GM23338 (cell line): ENCODE measurements at regions not wholly inside any gene's neighbourhood (a gene's known extent, or its start where the extent isn't known, plus 50 kb on each side); places are given as distances from the start of the nearest gene placed in this dataset.

ENCODE experiments used
- ATAC-seq: fragments of 200-7000 bp; cut with Tn5 transposase; 3 replicates; pipeline ENCODE4 v1.9.1; 2020
- DNase-seq: peaks from one replicate; pipeline ENCODE4 v3.0.0-alpha.2; 2015; ENCODE audit warnings: low spot score
- H2AFZ ChIP-seq: fragments of 200-600 bp; sonication (generic); 2 replicates; pipeline ENCODE4 v1.8.0; 2016; ENCODE audit warnings: antibody characterized with exemption, mild to moderate bottlenecking, moderate library complexity
- H3F3A ChIP-seq: fragments of 200-600 bp; sonication (generic); replicated peaks from 2 replicates; pipeline ENCODE4 v1.8.0; 2017; ENCODE audit warnings: antibody characterized with exemption, mixed run types, low read depth
- H3K27ac ChIP-seq: fragments of 200-600 bp; sonication (generic); 2 replicates; pipeline ENCODE4 v1.6.1; 2016; ENCODE audit warnings: low read depth
- H3K27me3 ChIP-seq: fragments of 200-600 bp; sonication (generic); 2 replicates; pipeline ENCODE4 v1.8.0; 2016; ENCODE audit warnings: mild to moderate bottlenecking, mixed run types, moderate library complexity; ENCODE audit not compliant: insufficient read depth
- H3K36me3 ChIP-seq: fragments of 200-600 bp; sonication (generic); 2 replicates; pipeline ENCODE4 v1.8.0; 2016; ENCODE audit warnings: mild to moderate bottlenecking; ENCODE audit not compliant: insufficient read depth
- H3K4me1 ChIP-seq: fragments of 200-600 bp; sonication (generic); 2 replicates; pipeline ENCODE4 v1.8.0; 2016; ENCODE audit warnings: mild to moderate bottlenecking, moderate library complexity; ENCODE audit not compliant: insufficient read depth
- H3K4me2 ChIP-seq: fragments of 200-600 bp; sonication (generic); 2 replicates; pipeline ENCODE4 v1.7.1; 2017; ENCODE audit warnings: mixed run types
- H3K4me3 ChIP-seq: fragments of 200-600 bp; sonication (generic); 2 replicates; pipeline ENCODE4 v1.6.1; 2016; ENCODE audit warnings: mixed run types
- H3K79me2 ChIP-seq: fragments of 200-600 bp; sonication (generic); replicated peaks from 2 replicates; pipeline ENCODE4 v1.8.0; 2017; ENCODE audit warnings: mild to moderate bottlenecking; ENCODE audit not compliant: insufficient read depth
- H3K9me2 ChIP-seq: fragments of 200-600 bp; sonication (generic); 2 replicates; pipeline ENCODE4 v1.8.0; 2017; ENCODE audit not compliant: insufficient read depth
- H4K20me1 ChIP-seq: fragments of 200-600 bp; sonication (generic); replicated peaks from 2 replicates; pipeline ENCODE4 v1.8.0; 2017; ENCODE audit warnings: mild to moderate bottlenecking; ENCODE audit not compliant: insufficient read depth
- H3K27ac Mint-ChIP-seq: 2 replicates; pipeline ENCODE4 v1.8.0; 2020; ENCODE audit warnings: inconsistent platforms, mild to moderate bottlenecking, moderate library complexity, mixed read lengths
- H3K27me3 Mint-ChIP-seq: 3 replicates; pipeline ENCODE4 v1.8.0; 2022; ENCODE audit warnings: low read depth, mild to moderate bottlenecking, moderate library complexity, mixed read lengths, inconsistent platforms; ENCODE audit not compliant: insufficient read depth, poor library complexity
- H3K36me3 Mint-ChIP-seq: 3 replicates; pipeline ENCODE4 v1.8.0; 2021; ENCODE audit warnings: low read depth, mild to moderate bottlenecking, inconsistent platforms, moderate library complexity, mixed read lengths
- H3K4me1 Mint-ChIP-seq: 3 replicates; pipeline ENCODE4 v1.8.0; 2020; ENCODE audit warnings: mild to moderate bottlenecking, inconsistent platforms, mixed read lengths
- H3K4me3 Mint-ChIP-seq: 3 replicates; pipeline ENCODE4 v1.8.0; 2021; ENCODE audit warnings: moderate library complexity, mild to moderate bottlenecking, inconsistent platforms, mixed read lengths
- H3K9me3 Mint-ChIP-seq: 3 replicates; pipeline ENCODE4 v1.8.0; 2020; ENCODE audit warnings: moderate library complexity, mild to moderate bottlenecking, inconsistent platforms, mixed read lengths
- CREB1 ChIP-seq: fragments of 250-450 bp; sonication (Bioruptor Pico); IDR thresholded peaks from 2 replicates; pipeline ENCODE4 v1.5.0; 2020; ENCODE audit warnings: low read depth, mild to moderate bottlenecking, moderate library complexity
- CTCF ChIP-seq, 2 experiments: fragments of 200-600 bp in 1 of 2; sonication (generic) in 1 of 2; conservative IDR thresholded peaks; 2 replicates each; pipeline versions ENCODE4 v1.5.1 to v1.6.1; 2016 to 2017; ENCODE audit warnings: antibody characterized with exemption in 2 of 2, low read depth in 2 of 2, mild to moderate bottlenecking in 2 of 2, moderate library complexity in 1 of 2
- ETS1 ChIP-seq: IDR thresholded peaks from 2 replicates; pipeline ENCODE4 v1.6.1; 2016; ENCODE audit warnings: antibody characterized with exemption
- EZH2 ChIP-seq: fragments of 200-600 bp; sonication (generic); IDR thresholded peaks from one replicate; pipeline ENCODE4 v1.8.0; 2017; ENCODE audit warnings: antibody characterized with exemption, mild to moderate bottlenecking, low read depth; ENCODE audit not compliant: unreplicated experiment
- EZH2phosphoT487 ChIP-seq: fragments of 200-600 bp; sonication (generic); IDR thresholded peaks from one replicate; pipeline ENCODE4 v1.8.1; 2018; ENCODE audit warnings: antibody characterized with exemption; ENCODE audit not compliant: unreplicated experiment
- JUNB ChIP-seq: IDR thresholded peaks from one replicate; pipeline ENCODE4 v1.6.1; 2016; ENCODE audit warnings: antibody characterized with exemption; ENCODE audit not compliant: unreplicated experiment
- NANOG ChIP-seq: IDR thresholded peaks from 2 replicates; pipeline ENCODE4 v1.6.1; 2016; ENCODE audit warnings: antibody characterized with exemption, borderline replicate concordance
- POLR2AphosphoS5 ChIP-seq: IDR thresholded peaks from 2 replicates; pipeline ENCODE4 v1.6.1; 2016; ENCODE audit warnings: antibody characterized with exemption, low read depth
- REST ChIP-seq: IDR thresholded peaks from one replicate; pipeline ENCODE4 v1.6.1; 2018; ENCODE audit warnings: antibody characterized with exemption; ENCODE audit not compliant: unreplicated experiment
- STAT1 ChIP-seq: IDR thresholded peaks from one replicate; pipeline ENCODE4 v1.6.1; 2016; ENCODE audit warnings: antibody characterized with exemption; ENCODE audit not compliant: unreplicated experiment
- ZNF114 ChIP-seq: fragments of 250-450 bp; sonication (Bioruptor Pico); IDR thresholded peaks from 2 replicates; pipeline ENCODE4 v1.5.0; 2020; ENCODE audit warnings: mild to moderate bottlenecking, moderate library complexity
- ZNF331 ChIP-seq: fragments of 250-450 bp; sonication (Bioruptor Pico); IDR thresholded peaks from 2 replicates; pipeline ENCODE4 v1.5.0; 2020; ENCODE audit warnings: low read depth, mild to moderate bottlenecking, moderate library complexity
- ZNF462 ChIP-seq: fragments of 250-450 bp; sonication (Bioruptor Pico); IDR thresholded peaks from 2 replicates; pipeline ENCODE4 v1.5.0; 2020; ENCODE audit warnings: mild to moderate bottlenecking, moderate library complexity

- Mint-ChIP-seq H3K36me3 (no peaks in the 10 kb centered on the region; the same call in 2 of the 3 replicates), H3K27me3 (peaks cover 22% of the 10 kb centered on the region), H3K4me3 (no peak overlapping the region), H3K4me1 (peaks cover 8% of the 10 kb centered on the region), H3K27ac (no peak overlapping the region), H3K9me3 (no peaks in the 10 kb centered on the region)
- H3K4me3 ChIP-seq: no peak overlapping the region
- no peak for ATAC-seq
- H3K79me2 ChIP-seq: no peaks in the 10 kb centered on the region
- H3K27me3 ChIP-seq: peaks cover 25% of the 10 kb centered on the region
- no peaks in the 10 kb centered on the region for H3K9me2 ChIP-seq
- H4K20me1 ChIP-seq: no peaks in the 10 kb centered on the region; the same call in 1 of the 2 replicates
- DNase-seq: no peak
- no peak for TF ChIP-seq JUNB
- TF ChIP-seq ETS1: no peak
- no peak for TF ChIP-seq CTCF (conservative IDR thresholded peaks at IDR 0.05; ENCODE audit: low read depth in 2 of 2)
- TF ChIP-seq REST: no peak
- no peak for TF ChIP-seq POLR2AphosphoS5
- TF ChIP-seq ZNF462 (CRISPR knock-in tag): no peak
- TF ChIP-seq EZH2phosphoT487: no peak
- no peak for TF ChIP-seq STAT1
- TF ChIP-seq ZNF331: no peak
- TF ChIP-seq NANOG: no peak
- no peak for TF ChIP-seq ZNF114 (CRISPR knock-in tag)
- no peak for TF ChIP-seq CREB1
- no peak for TF ChIP-seq EZH2
- H3K36me3 ChIP-seq: no peaks in the 10 kb centered on the region
- H3K4me2 ChIP-seq: no peak overlapping the region
- H3K27ac ChIP-seq: no peak overlapping the region
- H3K4me1 ChIP-seq: peaks cover 4% of the 10 kb centered on the region; the same call in 1 of the 2 replicates
- no peak overlapping the region for H2AFZ ChIP-seq
- peaks cover 3% of the 10 kb centered on the region; the same call in 1 of the 2 replicates for H3F3A ChIP-seq
Observed at GRCh38 chr16:85466989-85467388, 146.1 kb upstream of the GSE1 start.
